Esophagus muscularis mucosa (tissue), 3 donors: ENCODE measurements at regions not wholly inside any gene's neighbourhood (a gene's known extent, or its start where the extent isn't known, plus 50 kb on each side); places are given as distances from the start of the nearest gene placed in this dataset.

Experiments used
- EP300 ChIP-seq: sonication (generic); formaldehyde crosslinking; IDR thresholded peaks from one replicate; pipeline ENCODE4 v1.6.1; 2017; ENCODE audit warnings: antibody characterized with exemption
- TF ChIP-seq, protein P1 (sequence below), 3 experiments: fragments of 200-600 bp in 2 of 3; fragments of 450-650 bp in 1 of 3; sonication (generic) in 2 of 3; IDR thresholded peaks; one replicate each; pipeline ENCODE4 v1.5.1; 2017 to 2019; ENCODE audit warnings: antibody characterized with exemption in 3 of 3, mild to moderate bottlenecking in 2 of 3, moderate library complexity in 1 of 3

DNA sequence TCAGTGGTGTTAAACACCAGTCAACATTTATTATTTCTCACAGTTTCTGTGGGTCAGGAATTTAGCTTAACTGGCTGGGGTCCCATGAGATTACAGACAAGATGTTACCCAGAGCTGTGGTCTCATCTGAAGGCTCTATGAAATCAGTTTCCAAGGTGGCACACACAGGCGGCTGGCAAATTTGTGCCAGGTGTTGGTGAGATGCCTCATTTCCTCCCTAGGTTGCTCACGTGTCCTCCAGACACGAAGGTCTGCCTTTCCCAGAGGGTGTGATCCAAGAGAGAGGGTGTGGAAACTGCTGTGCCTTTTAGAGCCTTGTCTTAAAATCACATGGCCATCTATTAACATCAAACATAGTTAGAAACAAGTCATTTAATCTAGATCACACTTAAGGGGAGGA, 209.0 kb downstream of the JCAD start:
- TF ChIP-seq EP300, result no peak
- TF ChIP-seq, protein P1, sequence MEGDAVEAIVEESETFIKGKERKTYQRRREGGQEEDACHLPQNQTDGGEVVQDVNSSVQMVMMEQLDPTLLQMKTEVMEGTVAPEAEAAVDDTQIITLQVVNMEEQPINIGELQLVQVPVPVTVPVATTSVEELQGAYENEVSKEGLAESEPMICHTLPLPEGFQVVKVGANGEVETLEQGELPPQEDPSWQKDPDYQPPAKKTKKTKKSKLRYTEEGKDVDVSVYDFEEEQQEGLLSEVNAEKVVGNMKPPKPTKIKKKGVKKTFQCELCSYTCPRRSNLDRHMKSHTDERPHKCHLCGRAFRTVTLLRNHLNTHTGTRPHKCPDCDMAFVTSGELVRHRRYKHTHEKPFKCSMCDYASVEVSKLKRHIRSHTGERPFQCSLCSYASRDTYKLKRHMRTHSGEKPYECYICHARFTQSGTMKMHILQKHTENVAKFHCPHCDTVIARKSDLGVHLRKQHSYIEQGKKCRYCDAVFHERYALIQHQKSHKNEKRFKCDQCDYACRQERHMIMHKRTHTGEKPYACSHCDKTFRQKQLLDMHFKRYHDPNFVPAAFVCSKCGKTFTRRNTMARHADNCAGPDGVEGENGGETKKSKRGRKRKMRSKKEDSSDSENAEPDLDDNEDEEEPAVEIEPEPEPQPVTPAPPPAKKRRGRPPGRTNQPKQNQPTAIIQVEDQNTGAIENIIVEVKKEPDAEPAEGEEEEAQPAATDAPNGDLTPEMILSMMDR (IDR thresholded peaks at IDR 0.05), result no peak
